Neural progenitor cell (in vitro differentiated cells): ENCODE measurements at regions not wholly inside any gene's neighbourhood (a gene's known extent, or its start where the extent isn't known, plus 50 kb on each side); places are given as distances from the start of the nearest gene placed in this dataset.

Experiments used
- EZH2phosphoT487 ChIP-seq: fragments of 200-600 bp; sonication (generic); IDR thresholded peaks from 2 replicates; pipeline ENCODE4 v1.6.1; 2017; ENCODE audit warnings: antibody characterized with exemption
- TF ChIP-seq, protein P1 (sequence below): fragments of 200-600 bp; sonication (generic); IDR thresholded peaks from 2 replicates; pipeline ENCODE4 v1.5.1; 2017; ENCODE audit warnings: antibody characterized with exemption, mild to moderate bottlenecking

- TF ChIP-seq, protein P1, sequence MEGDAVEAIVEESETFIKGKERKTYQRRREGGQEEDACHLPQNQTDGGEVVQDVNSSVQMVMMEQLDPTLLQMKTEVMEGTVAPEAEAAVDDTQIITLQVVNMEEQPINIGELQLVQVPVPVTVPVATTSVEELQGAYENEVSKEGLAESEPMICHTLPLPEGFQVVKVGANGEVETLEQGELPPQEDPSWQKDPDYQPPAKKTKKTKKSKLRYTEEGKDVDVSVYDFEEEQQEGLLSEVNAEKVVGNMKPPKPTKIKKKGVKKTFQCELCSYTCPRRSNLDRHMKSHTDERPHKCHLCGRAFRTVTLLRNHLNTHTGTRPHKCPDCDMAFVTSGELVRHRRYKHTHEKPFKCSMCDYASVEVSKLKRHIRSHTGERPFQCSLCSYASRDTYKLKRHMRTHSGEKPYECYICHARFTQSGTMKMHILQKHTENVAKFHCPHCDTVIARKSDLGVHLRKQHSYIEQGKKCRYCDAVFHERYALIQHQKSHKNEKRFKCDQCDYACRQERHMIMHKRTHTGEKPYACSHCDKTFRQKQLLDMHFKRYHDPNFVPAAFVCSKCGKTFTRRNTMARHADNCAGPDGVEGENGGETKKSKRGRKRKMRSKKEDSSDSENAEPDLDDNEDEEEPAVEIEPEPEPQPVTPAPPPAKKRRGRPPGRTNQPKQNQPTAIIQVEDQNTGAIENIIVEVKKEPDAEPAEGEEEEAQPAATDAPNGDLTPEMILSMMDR = no peak
- no peak for TF ChIP-seq EZH2phosphoT487
Measured at GRCh38 chr3:34323517-34323916, 525.1 kb downstream of the PDCD6IP start.
